Suprapubic skin (tissue), 3 donors: ENCODE measurements at regions not wholly inside any gene's neighbourhood (a gene's known extent, or its start where the extent isn't known, plus 50 kb on each side); places are given as distances from the start of the nearest gene placed in this dataset.

ENCODE experiments used
- CTCF ChIP-seq, 2 donors: fragments of 200-600 bp in 1 of 2; fragments of 450-650 bp in 1 of 2; sonication (generic) in 1 of 2; IDR thresholded peaks; one replicate each; pipeline ENCODE4 v1.5.1; 2016 to 2019; ENCODE audit warnings: antibody characterized with exemption in 2 of 2, mild to moderate bottlenecking in 1 of 2, moderate library complexity in 1 of 2
- EP300 ChIP-seq: sonication (generic); formaldehyde crosslinking; IDR thresholded peaks from one replicate; pipeline ENCODE4 v1.6.1; 2017; ENCODE audit warnings: antibody characterized with exemption
- POLR2A ChIP-seq, 2 donors: fragments of 450-650 bp; IDR thresholded peaks; one replicate each; pipeline ENCODE4 v1.6.1; 2017; ENCODE audit warnings: antibody characterized with exemption in 2 of 2, mild to moderate bottlenecking in 2 of 2, moderate library complexity in 2 of 2

- TF ChIP-seq POLR2A (IDR thresholded peaks at IDR 0.05), result no peak
- TF ChIP-seq EP300, result no peak
- no peak for TF ChIP-seq CTCF (IDR thresholded peaks at IDR 0.05)
Observed at GRCh38 chr14:53621433-53621832, 335.2 kb downstream of the BMP4 start.
